Ovary (tissue), 3 donors: ENCODE measurements at regions not wholly inside any gene's neighbourhood (a gene's known extent, or its start where the extent isn't known, plus 50 kb on each side); places are given as distances from the start of the nearest gene placed in this dataset.

Experiments
- EP300 ChIP-seq: sonication (generic); formaldehyde crosslinking; IDR thresholded peaks from one replicate; pipeline ENCODE4 v1.6.1; 2017; ENCODE audit warnings: antibody characterized with exemption
- POLR2A ChIP-seq: fragments of 450-650 bp; IDR thresholded peaks from one replicate; pipeline ENCODE4 v1.6.1; 2017; ENCODE audit warnings: antibody characterized with exemption, mild to moderate bottlenecking, moderate library complexity
- TF ChIP-seq, protein P1 (sequence below), 3 donors: fragments of 450-650 bp in 2 of 3; fragments of 200-600 bp in 1 of 3; IDR thresholded peaks; one replicate each; pipeline versions ENCODE4 v1.5.1 to v1.8.0; 2016 to 2022; ENCODE audit warnings: antibody characterized with exemption in 3 of 3, mild to moderate bottlenecking in 1 of 3
- donor health status: DM: no; HTN: no; CAD: no.

DNA sequence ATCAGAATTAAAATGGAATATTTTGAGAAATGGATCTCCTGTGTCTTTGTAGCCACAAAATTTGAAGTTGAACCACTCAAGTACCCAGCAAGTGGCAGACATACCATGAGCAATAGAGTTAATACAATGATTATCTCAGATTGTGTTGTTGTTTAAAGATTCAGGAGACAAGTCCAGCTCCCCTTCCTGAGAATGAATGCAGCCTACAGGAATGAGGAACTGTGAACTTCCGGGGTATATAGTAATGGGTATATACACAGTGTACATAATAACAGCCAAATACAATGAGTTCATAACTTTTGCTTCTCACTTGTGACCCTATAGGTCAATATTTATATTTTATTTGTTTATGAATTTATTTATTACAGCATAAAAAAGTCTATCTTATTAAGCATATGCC, 445.0 kb downstream of the SETD4 start:
- TF ChIP-seq, protein P1, sequence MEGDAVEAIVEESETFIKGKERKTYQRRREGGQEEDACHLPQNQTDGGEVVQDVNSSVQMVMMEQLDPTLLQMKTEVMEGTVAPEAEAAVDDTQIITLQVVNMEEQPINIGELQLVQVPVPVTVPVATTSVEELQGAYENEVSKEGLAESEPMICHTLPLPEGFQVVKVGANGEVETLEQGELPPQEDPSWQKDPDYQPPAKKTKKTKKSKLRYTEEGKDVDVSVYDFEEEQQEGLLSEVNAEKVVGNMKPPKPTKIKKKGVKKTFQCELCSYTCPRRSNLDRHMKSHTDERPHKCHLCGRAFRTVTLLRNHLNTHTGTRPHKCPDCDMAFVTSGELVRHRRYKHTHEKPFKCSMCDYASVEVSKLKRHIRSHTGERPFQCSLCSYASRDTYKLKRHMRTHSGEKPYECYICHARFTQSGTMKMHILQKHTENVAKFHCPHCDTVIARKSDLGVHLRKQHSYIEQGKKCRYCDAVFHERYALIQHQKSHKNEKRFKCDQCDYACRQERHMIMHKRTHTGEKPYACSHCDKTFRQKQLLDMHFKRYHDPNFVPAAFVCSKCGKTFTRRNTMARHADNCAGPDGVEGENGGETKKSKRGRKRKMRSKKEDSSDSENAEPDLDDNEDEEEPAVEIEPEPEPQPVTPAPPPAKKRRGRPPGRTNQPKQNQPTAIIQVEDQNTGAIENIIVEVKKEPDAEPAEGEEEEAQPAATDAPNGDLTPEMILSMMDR (IDR thresholded peaks at IDR 0.05): no peak
- no peak for TF ChIP-seq EP300
- TF ChIP-seq POLR2A: no peak
